AG04450 (cell line): ENCODE measurements at regions not wholly inside any gene's neighbourhood (a gene's known extent, or its start where the extent isn't known, plus 50 kb on each side); places are given as distances from the start of the nearest gene placed in this dataset.

Experiments
- CTCF ChIA-PET: fragments of 300-600, 350-600 bp; formaldehyde crosslinking; extraction: SDS; loops from one replicate; lab custom pipeline; 2022; ENCODE audit warnings: antibody characterized with exemption, inconsistent platforms; lab: Charles Lee
- POLR2A ChIA-PET: fragments of 350-600 bp; formaldehyde crosslinking; extraction: SDS; loops from one replicate; lab custom pipeline; 2021; ENCODE audit warnings: antibody characterized with exemption, inconsistent platforms; lab: Yijun Ruan, JAX
- DNase-seq: peaks from one replicate; pipeline ENCODE4 v3.0.0-alpha.2; 2011; ENCODE audit warnings: low read depth, low spot score
- H3K27ac ChIP-seq: one replicate; pipeline ENCODE4 v1.5.1; 2012; ENCODE audit warnings: low read depth, low read length, control low read depth
- H3K27me3 ChIP-seq: one replicate; pipeline ENCODE4 v1.6.0; 2012; ENCODE audit warnings: low read length; ENCODE audit not compliant: control insufficient read depth, insufficient read depth
- H3K4me3 ChIP-seq: 2 replicates; pipeline ENCODE4 v1.5.1; 2011; ENCODE audit warnings: mild to moderate bottlenecking, low read depth, low read length, control low read depth
- H3K9me3 ChIP-seq: 2 replicates; pipeline ENCODE4 v1.5.1; 2012; ENCODE audit warnings: low read length; ENCODE audit not compliant: control insufficient read depth, insufficient read depth
- TF ChIP-seq, protein P1 (sequence below): IDR thresholded peaks from 2 replicates; pipeline ENCODE4 v1.5.1; 2011; ENCODE audit warnings: low read depth, low read length, control low read depth, inconsistent platforms

DNA sequence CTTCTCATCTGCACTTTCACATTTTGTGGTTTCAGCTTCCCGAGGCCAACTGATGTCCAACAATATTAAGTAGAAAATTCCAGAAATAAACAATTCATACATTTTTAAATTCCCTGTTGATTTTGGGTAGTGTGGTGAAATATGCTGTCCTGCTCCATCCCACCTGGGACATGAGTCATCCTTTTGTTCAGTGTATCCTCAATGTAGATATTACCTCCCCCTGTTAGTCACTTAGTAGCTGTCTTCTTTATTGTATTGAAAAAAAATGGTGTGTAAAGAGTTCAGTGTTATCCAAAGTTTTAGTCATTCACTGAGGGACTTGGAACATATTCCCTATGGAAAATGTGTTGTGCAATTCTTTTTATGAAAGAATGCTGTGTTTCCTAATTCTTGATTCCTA lies 348.1 kb downstream of the SOCS6 start:
- no peak for DNase-seq
- POLR2A ChIA-PET: no interaction called here
- Histone ChIP-seq H3K4me3 (no peak overlapping the region), H3K27me3 (no peaks in the 10 kb centered on the region), H3K27ac (no peak overlapping the region), H3K9me3 (no peaks in the 10 kb centered on the region)
- TF ChIP-seq, protein P1, sequence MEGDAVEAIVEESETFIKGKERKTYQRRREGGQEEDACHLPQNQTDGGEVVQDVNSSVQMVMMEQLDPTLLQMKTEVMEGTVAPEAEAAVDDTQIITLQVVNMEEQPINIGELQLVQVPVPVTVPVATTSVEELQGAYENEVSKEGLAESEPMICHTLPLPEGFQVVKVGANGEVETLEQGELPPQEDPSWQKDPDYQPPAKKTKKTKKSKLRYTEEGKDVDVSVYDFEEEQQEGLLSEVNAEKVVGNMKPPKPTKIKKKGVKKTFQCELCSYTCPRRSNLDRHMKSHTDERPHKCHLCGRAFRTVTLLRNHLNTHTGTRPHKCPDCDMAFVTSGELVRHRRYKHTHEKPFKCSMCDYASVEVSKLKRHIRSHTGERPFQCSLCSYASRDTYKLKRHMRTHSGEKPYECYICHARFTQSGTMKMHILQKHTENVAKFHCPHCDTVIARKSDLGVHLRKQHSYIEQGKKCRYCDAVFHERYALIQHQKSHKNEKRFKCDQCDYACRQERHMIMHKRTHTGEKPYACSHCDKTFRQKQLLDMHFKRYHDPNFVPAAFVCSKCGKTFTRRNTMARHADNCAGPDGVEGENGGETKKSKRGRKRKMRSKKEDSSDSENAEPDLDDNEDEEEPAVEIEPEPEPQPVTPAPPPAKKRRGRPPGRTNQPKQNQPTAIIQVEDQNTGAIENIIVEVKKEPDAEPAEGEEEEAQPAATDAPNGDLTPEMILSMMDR: no peak
- CTCF ChIA-PET: no interaction called here

DNA sequence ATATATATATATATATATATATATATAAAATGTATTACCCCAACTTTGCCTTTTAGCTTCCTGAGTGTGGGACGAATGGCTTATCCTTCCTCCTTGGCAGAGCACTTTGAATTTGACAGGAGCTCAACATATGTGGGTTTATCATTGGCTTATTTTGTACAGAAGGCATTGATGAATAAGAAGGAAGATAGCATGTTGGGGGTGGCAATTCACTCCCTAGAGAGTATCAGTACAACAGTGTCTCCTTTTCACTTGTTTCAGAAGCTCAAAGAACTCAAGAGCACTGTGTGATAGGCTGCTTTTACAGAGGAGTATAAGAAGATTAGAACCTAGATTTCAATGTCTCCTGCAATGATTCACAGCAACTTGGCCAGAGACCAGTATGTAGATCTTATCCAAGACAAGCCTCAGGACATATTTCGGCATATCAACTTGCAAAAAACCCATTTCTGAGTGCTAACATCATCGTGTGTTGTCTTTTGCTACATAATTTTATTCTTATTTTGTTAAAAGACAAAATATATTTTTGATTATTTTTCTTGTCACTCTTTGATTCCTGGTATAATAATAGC lies 345.8 kb downstream of the SOCS6 start:
- POLR2A ChIA-PET: no interaction called here
- Histone ChIP-seq H3K4me3 (no peak overlapping the region), H3K27me3 (no peaks in the 10 kb centered on the region), H3K27ac (no peak overlapping the region), H3K9me3 (no peaks in the 10 kb centered on the region)
- no peak for DNase-seq
- CTCF ChIA-PET: no interaction called here
- TF ChIP-seq, protein P1: no peak

DNA sequence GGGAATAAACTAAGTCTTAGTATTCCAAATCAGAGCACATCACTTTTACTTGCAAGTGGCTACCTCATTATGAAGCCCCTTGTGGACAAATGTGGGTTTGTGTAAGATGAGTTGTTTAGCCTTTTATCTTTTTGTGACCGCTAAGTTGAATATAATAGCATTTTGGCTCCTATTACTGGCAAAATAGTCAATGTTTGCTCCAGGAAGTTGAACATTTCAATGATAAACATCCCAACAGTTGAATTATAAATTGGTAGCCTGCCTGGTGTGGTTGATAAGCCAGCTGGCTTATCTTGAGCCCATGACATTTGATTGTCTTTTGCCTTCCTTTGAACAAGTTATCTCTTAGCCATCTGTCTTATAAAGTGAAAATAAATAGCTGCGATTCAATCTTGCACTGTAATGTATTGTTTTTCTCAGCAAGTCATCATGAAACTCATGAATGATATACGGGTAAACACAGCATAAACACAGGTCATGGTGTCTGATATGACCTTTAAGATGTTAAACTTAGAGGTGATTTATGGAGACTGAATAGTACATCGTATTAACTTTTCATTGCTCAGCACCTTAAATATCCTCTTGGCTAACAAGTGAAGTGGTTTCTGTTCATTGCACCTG lies 338.4 kb downstream of the SOCS6 start:
- Histone ChIP-seq H3K9me3 (no peaks in the 10 kb centered on the region), H3K27me3 (no peaks in the 10 kb centered on the region), H3K27ac (no peak overlapping the region), H3K4me3 (no peak overlapping the region)
- ChIA-PET CTCF (no interaction called here), POLR2A (no interaction called here)
- no peak for DNase-seq
- TF ChIP-seq, protein P1: no peak

DNA sequence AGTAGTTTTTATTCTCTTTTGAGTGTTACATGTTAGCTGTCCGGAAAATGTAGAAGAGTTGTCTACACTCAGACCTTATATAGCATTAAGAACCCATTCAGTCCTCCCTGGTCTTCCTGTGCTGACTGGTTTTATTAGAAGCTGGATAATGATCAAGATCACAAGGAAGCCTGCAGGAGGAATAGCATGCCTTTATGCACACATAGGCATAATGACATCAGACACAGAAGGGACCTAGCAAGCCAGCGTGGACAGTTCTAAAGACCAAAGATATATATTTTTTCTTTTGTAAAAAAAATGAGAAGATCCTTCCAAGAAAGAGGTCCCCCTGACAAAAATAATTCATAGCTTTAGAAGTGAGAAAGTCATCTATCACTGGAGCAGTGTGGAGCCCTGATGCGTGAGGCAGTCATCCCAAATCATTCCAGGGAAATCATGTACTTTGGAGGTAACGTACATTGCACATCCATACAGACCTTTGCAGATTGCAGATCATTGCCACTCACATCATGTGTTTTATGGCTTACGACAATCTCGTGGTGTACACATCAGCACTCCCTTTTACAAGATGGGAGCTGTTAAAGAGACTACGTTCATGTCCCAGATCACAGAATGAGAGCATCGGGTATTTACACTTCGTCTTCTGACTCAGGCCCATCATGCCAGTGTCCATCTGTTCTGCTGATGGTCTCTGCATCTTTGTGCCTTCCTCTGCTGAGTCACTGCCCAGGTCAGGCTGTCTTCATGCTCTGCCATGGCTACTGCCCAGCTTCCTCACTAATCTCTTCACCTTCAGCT lies 334.0 kb downstream of the SOCS6 start:
- POLR2A ChIA-PET: no interaction called here
- no peaks in the 10 kb centered on the region for H3K9me3 ChIP-seq
- TF ChIP-seq, protein P1: no peak
- H3K27me3 ChIP-seq: no peaks in the 10 kb centered on the region
- no peak overlapping the region for H3K27ac ChIP-seq
- no peak for DNase-seq
- H3K4me3 ChIP-seq: no peak overlapping the region
- CTCF ChIA-PET: no interaction called here

DNA sequence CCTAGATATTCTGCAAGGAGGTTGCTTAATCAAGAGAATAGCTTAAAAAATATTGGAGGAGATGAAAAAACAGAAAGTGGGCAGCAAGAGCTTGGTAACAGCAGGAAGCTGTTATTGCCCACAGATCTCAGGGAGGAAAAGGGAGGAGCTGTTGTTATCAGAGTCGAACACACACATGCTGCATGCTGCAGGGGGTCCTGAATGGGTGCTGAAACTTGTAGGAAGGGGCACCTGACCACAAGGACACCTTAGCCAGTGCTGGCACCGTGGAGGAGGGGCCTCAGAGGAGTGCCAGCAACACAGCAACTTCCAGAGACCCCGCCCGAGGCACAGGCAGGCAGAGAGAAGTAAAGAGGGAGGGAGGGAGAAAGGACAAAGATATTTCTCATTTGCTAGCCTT lies 332.9 kb downstream of the SOCS6 start:
- ChIA-PET POLR2A (no interaction called here), CTCF (no interaction called here)
- H3K4me3 ChIP-seq: no peak overlapping the region
- TF ChIP-seq, protein P1: no peak
- H3K27ac ChIP-seq: no peak overlapping the region
- no peaks in the 10 kb centered on the region for H3K27me3 ChIP-seq
- H3K9me3 ChIP-seq: no peaks in the 10 kb centered on the region
- no peak for DNase-seq
